Keratinocyte (primary cell): ENCODE measurements at regions not wholly inside any gene's neighbourhood (a gene's known extent, or its start where the extent isn't known, plus 50 kb on each side); places are given as distances from the start of the nearest gene placed in this dataset.
"Not testable (repeated sequence)": the region's sequence is repeated elsewhere in the genome, so short reads cannot be mapped to it uniquely, and the experiment has no call there.

Experiments
- CTCF ChIP-seq, 3 experiments: IDR thresholded peaks in 1 of 3; conservative IDR thresholded peaks in 1 of 3; optimal IDR thresholded peaks in 1 of 3; 2 replicates in 2 of 3; 3 replicates in 1 of 3; pipeline versions ENCODE3 to v1.5.1; 2011; ENCODE audit warnings: low read length in 3 of 3, mild to moderate bottlenecking in 3 of 3, moderate library complexity in 2 of 3, control low read depth in 1 of 3, inconsistent platforms in 1 of 3; ENCODE audit not compliant: insufficient read depth in 2 of 3; ENCODE audit errors: extremely low read depth in 1 of 3
- EZH2 ChIP-seq: IDR thresholded peaks from one replicate; pipeline ENCODE4 v1.6.1; 2012; ENCODE audit warnings: inconsistent platforms, mild to moderate bottlenecking, low read length, moderate library complexity

GRCh38 chr1:21380147-21380546 lies 59.8 kb upstream of the NBPF3 start:
- TF ChIP-seq EZH2; CTCF (optimal IDR thresholded peaks at IDR 0.05 in 1 of 3, IDR thresholded peaks at IDR 0.05 in 1 of 3, conservative IDR thresholded peaks at IDR 0.05 in 1 of 3; ENCODE audit: extremely low read depth in 1 of 3, insufficient read depth in 2 of 3, low read length in 3 of 3): not testable (repeated sequence)
